GM23338 (cell line): ENCODE measurements at regions not wholly inside any gene's neighbourhood (a gene's known extent, or its start where the extent isn't known, plus 50 kb on each side); places are given as distances from the start of the nearest gene placed in this dataset.

Experiments used
- CTCF ChIP-seq, 2 experiments: fragments of 200-600 bp in 1 of 2; sonication (generic) in 1 of 2; conservative IDR thresholded peaks; 2 replicates each; pipeline versions ENCODE4 v1.5.1 to v1.6.1; 2016 to 2017; ENCODE audit warnings: antibody characterized with exemption in 2 of 2, low read depth in 2 of 2, mild to moderate bottlenecking in 2 of 2, moderate library complexity in 1 of 2
- EZH2 ChIP-seq: fragments of 200-600 bp; sonication (generic); IDR thresholded peaks from one replicate; pipeline ENCODE4 v1.8.0; 2017; ENCODE audit warnings: antibody characterized with exemption, mild to moderate bottlenecking, low read depth; ENCODE audit not compliant: unreplicated experiment
- NANOG ChIP-seq: IDR thresholded peaks from 2 replicates; pipeline ENCODE4 v1.6.1; 2016; ENCODE audit warnings: antibody characterized with exemption, borderline replicate concordance
- POLR2AphosphoS5 ChIP-seq: IDR thresholded peaks from 2 replicates; pipeline ENCODE4 v1.6.1; 2016; ENCODE audit warnings: antibody characterized with exemption, low read depth
- ZNF462 ChIP-seq: fragments of 250-450 bp; sonication (Bioruptor Pico); IDR thresholded peaks from 2 replicates; pipeline ENCODE4 v1.5.0; 2020; ENCODE audit warnings: mild to moderate bottlenecking, moderate library complexity
- TF ChIP-seq, protein P1 (sequence below): IDR thresholded peaks from one replicate; pipeline ENCODE4 v1.6.1; 2018; ENCODE audit warnings: antibody characterized with exemption; ENCODE audit not compliant: unreplicated experiment

DNA sequence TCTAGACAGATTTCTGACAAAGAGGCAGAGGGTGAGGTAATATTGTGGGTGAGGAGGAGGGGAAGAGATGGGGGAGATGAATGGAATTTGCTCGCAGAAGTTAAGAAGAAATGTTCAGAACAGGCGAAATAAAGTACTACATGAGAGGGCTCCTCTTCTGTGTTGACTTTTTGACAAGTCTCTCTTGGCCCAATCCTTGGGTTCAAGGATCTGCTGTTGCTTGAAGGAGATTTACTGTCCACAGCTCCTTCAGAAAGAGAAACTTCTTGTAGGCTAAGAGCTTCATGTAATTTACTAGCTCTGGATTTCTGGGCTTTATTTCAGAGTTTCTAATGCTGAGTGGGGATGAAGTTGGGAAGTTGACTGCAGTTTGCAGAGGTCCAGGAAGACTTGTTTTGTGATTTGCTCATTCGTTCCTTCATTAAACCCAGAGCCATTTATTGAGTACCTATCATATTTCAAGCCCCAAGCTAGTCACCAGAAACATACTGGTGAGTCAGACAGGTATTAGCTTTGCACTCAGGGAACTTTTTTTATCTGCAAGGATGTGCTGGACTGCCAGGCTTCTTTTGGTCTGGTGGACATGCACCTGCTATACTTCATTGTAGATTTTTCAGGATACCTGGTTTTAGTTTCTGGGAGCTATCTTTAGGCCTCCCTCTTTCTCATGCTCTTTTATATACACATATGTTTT lies 402.9 kb upstream of the CLINT1 start:
- TF ChIP-seq CTCF (conservative IDR thresholded peaks at IDR 0.05; ENCODE audit: low read depth in 2 of 2) (no peak), POLR2AphosphoS5 (no peak), EZH2 (no peak), NANOG (no peak), ZNF462 (CRISPR knock-in tag) (no peak)
- TF ChIP-seq, protein P1, sequence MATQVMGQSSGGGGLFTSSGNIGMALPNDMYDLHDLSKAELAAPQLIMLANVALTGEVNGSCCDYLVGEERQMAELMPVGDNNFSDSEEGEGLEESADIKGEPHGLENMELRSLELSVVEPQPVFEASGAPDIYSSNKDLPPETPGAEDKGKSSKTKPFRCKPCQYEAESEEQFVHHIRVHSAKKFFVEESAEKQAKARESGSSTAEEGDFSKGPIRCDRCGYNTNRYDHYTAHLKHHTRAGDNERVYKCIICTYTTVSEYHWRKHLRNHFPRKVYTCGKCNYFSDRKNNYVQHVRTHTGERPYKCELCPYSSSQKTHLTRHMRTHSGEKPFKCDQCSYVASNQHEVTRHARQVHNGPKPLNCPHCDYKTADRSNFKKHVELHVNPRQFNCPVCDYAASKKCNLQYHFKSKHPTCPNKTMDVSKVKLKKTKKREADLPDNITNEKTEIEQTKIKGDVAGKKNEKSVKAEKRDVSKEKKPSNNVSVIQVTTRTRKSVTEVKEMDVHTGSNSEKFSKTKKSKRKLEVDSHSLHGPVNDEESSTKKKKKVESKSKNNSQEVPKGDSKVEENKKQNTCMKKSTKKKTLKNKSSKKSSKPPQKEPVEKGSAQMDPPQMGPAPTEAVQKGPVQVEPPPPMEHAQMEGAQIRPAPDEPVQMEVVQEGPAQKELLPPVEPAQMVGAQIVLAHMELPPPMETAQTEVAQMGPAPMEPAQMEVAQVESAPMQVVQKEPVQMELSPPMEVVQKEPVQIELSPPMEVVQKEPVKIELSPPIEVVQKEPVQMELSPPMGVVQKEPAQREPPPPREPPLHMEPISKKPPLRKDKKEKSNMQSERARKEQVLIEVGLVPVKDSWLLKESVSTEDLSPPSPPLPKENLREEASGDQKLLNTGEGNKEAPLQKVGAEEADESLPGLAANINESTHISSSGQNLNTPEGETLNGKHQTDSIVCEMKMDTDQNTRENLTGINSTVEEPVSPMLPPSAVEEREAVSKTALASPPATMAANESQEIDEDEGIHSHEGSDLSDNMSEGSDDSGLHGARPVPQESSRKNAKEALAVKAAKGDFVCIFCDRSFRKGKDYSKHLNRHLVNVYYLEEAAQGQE = no peak
